HG03280 (cell line): ENCODE measurements at regions not wholly inside any gene's neighbourhood (a gene's known extent, or its start where the extent isn't known, plus 50 kb on each side); places are given as distances from the start of the nearest gene placed in this dataset.
"Not testable (repeated sequence)": the region's sequence is repeated elsewhere in the genome, so short reads cannot be mapped to it uniquely, and the experiment has no call there.

ENCODE experiments used
- ATAC-seq: cut with Tn5 transposase; IDR thresholded peaks from one replicate; pipeline ENCODE4 v1.9.1; 2021; ENCODE audit warnings: mild to moderate bottlenecking, moderate library complexity; ENCODE audit not compliant: unreplicated experiment

GRCh38 chr9:740221-740620 is 101.3 kb upstream of the DMRT1 start:
- no peak for ATAC-seq

- ATAC-seq, result no peak
These were observed 99.4 kb upstream of the DMRT1 start for GRCh38 chr9:742104-742503.

- no peak for ATAC-seq
These were observed 98.4 kb upstream of the DMRT1 start for GRCh38 chr9:742914-743589.

GRCh38 chr9:744046-744712 is 97.3 kb upstream of the DMRT1 start:
- no peak for ATAC-seq

GRCh38 chr9:744790-745484 is 96.6 kb upstream of the DMRT1 start:
- no peak for ATAC-seq

- no peak for ATAC-seq
These were observed 95.6 kb upstream of the DMRT1 start for GRCh38 chr9:745761-746380.

GRCh38 chr9:746661-747434 is 94.6 kb upstream of the DMRT1 start:
- ATAC-seq, result no peak

GRCh38 chr9:747567-747966 is 93.9 kb upstream of the DMRT1 start:
- no peak for ATAC-seq

GRCh38 chr9:748861-749497 is 92.5 kb upstream of the DMRT1 start:
- no peak for ATAC-seq

GRCh38 chr9:749716-750115 is 91.8 kb upstream of the DMRT1 start:
- no peak for ATAC-seq

GRCh38 chr9:750249-750967 is 91.1 kb upstream of the DMRT1 start:
- ATAC-seq, result no peak

GRCh38 chr9:751137-752051 is 90.1 kb upstream of the DMRT1 start:
- peak; percentile 85 for ATAC-seq

GRCh38 chr9:752201-752600 is 89.3 kb upstream of the DMRT1 start:
- ATAC-seq, result no peak

- no peak for ATAC-seq
These were observed 88.8 kb upstream of the DMRT1 start for GRCh38 chr9:752681-753200.

GRCh38 chr9:753734-754133 is 87.8 kb upstream of the DMRT1 start:
- ATAC-seq, result not testable (repeated sequence)

GRCh38 chr9:754150-754931 is 87.2 kb upstream of the DMRT1 start:
- no peak for ATAC-seq

GRCh38 chr9:755454-756381 is 85.8 kb upstream of the DMRT1 start:
- ATAC-seq, result no peak
